ENCODE measurements at regions not wholly inside any gene's neighbourhood (a gene's known extent, or its start where the extent isn't known, plus 50 kb on each side); places are given as distances from the start of the nearest gene placed in this dataset.

DNA sequence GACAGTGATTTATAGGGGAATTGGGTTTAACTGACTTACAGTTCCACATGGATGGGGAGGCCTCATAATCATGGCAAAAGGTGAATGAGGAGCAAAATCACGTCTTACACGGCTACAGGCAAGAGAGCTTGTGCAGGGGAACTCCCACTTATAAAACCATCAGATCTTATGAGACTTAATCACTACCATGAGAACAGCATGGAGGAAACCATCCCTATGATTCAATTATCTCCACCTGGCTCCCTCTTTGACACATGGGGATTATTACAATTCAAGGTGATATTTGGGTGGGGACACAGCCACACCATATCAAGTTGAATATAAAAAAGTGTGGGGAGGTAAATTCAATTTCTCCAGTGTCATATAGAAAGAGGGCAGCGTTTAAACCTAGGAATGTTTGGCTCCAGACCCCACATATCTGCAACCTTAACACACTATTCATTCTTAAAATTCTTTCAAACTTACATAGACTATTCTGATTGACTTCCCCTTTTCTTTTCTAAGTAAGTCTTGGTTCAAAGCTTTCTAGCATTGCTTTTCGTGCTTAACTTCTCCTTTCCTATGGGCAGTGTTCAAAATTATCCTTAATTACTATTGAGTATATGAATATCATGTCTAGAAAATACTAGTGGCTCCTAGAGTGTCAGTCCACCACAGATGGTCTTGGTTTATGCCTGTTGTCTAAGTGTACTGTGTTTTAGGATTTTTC is 446.7 kb upstream of the GBE1 start:
- no peak for DNase-seq (ENCODE audit: low read depth, low spot score)
- in situ Hi-C loops (cut with HindIII; ENCODE audit: low sequenced_read_pairs), result no loop called here

DNA sequence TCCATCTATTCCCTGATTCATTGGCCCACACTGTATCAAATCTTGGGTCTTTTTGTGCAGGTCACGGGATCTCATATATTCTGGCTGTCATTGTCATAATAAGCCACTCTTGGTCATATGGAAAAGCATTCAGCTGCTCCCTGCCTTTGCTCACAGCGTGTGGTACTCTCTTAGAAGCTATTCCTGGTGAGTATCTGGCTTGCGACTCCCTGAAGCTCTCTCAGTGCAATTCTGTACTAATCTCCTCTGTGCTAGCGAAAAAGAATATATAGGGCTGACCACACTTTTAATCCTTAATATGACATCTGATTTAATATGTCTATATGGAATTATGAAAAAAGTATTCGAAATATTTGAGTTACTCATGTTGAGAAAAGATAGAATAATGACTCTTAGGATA is 440.8 kb upstream of the GBE1 start:
- no peak overlapping the region for H3K4me3 ChIP-seq (ENCODE audit: low read depth, low read length)
- TF ChIP-seq, protein P1, sequence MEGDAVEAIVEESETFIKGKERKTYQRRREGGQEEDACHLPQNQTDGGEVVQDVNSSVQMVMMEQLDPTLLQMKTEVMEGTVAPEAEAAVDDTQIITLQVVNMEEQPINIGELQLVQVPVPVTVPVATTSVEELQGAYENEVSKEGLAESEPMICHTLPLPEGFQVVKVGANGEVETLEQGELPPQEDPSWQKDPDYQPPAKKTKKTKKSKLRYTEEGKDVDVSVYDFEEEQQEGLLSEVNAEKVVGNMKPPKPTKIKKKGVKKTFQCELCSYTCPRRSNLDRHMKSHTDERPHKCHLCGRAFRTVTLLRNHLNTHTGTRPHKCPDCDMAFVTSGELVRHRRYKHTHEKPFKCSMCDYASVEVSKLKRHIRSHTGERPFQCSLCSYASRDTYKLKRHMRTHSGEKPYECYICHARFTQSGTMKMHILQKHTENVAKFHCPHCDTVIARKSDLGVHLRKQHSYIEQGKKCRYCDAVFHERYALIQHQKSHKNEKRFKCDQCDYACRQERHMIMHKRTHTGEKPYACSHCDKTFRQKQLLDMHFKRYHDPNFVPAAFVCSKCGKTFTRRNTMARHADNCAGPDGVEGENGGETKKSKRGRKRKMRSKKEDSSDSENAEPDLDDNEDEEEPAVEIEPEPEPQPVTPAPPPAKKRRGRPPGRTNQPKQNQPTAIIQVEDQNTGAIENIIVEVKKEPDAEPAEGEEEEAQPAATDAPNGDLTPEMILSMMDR (IDR thresholded peaks at IDR 0.05; ENCODE audit: low read depth, low read length), result no peak
- in situ Hi-C loops (cut with HindIII; ENCODE audit: low sequenced_read_pairs), result no loop called here
- DNase-seq (ENCODE audit: low read depth, low spot score), result no peak

More for the DNA sequence above, 446.7 kb upstream of the GBE1 start:
- TF ChIP-seq, protein P1 (IDR thresholded peaks at IDR 0.05; ENCODE audit: low read depth, low read length), result no peak
- no peak overlapping the region for H3K4me3 ChIP-seq (ENCODE audit: low read depth, low read length)

DNA sequence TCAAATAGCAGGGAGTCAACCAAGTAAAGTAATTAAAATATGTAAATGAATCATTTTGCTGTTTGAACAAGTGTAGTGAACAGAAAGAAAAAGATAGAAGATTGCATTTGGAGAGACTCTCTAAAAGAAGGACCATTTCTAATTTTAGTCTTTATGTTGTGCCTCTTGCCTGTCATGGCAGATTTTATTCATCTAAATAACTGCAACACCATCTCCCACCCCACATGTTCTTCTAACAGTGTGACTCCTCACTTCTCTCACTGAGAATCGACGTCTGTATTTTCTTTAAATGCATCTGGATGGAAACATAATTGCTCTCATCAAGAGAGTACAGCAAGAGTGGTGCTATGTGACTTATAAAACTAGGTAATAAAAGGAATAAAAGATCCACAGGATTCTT is 439.9 kb upstream of the GBE1 start:
- DNase-seq (ENCODE audit: low read depth, low spot score), result no peak
- in situ Hi-C loops (cut with HindIII; ENCODE audit: low sequenced_read_pairs), result no loop called here
- no peak overlapping the region for H3K4me3 ChIP-seq (ENCODE audit: low read depth, low read length)
- TF ChIP-seq, protein P1 (IDR thresholded peaks at IDR 0.05; ENCODE audit: low read depth, low read length), result no peak

DNA sequence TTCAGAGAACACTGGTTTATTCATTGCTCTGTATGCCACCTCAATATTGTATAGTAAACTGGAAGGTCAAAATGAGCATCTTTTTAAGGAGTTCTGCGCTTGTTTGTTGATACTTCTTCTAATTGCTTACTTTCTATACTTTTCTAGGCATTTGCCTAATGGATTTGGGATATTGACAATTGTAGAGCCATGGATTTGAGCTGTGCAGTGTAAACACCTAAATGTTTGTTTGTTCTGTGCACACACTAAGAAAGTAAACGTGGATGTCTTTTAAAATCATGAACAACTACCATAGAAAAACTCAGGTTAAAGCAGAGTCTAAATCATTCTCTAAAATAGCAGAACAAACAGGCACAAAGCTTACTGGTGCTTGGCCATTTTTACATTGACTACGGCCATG is 436.6 kb upstream of the GBE1 start:
- H3K4me3 ChIP-seq (ENCODE audit: low read depth, low read length), result no peak overlapping the region
- in situ Hi-C loops (cut with HindIII; ENCODE audit: low sequenced_read_pairs), result no loop called here
- TF ChIP-seq, protein P1 (IDR thresholded peaks at IDR 0.05; ENCODE audit: low read depth, low read length), result no peak
- DNase-seq (ENCODE audit: low read depth, low spot score), result no peak

DNA sequence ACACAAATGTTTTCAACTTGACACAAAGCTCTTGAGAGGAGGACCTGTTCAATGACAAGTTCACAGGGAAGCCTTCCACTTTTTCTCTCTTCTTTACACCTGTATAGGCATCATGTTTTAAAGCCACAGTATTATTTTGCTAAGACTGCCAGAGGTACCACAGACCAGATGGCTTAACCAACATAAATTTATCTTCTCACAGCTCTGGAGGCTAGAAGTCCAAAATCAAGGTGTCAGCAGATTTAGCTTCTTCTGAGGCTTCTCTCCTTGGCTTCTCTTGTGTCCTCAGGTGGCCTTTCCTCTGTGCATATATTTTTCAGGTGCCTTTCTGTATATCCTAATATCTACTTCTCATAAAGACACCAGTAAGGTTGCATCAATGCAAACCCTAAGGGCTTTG is 435.2 kb upstream of the GBE1 start:
- TF ChIP-seq, protein P1 (IDR thresholded peaks at IDR 0.05; ENCODE audit: low read depth, low read length), result no peak
- in situ Hi-C loops (cut with HindIII; ENCODE audit: low sequenced_read_pairs), result no loop called here
- H3K4me3 ChIP-seq (ENCODE audit: low read depth, low read length), result no peak overlapping the region
- DNase-seq (ENCODE audit: low read depth, low spot score), result no peak

DNA sequence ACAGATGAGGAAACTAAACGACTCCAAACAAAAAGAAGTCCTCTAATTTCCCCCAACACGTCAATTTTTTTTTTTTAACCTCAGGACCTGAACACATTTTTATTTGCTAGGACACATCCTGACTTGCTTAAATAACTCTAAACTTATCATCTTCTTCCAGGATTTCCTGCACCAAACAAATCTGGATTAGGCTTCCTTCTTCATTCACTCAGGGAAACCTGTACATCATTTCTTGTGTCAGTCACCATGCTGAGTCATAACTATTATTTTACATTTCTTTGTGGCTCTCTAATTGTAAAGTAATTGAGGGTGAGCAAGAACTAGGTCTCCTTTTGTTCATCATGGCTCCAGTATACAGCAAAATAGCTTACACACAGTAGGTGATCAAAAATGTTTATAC is 433.4 kb upstream of the GBE1 start:
- H3K4me3 ChIP-seq (ENCODE audit: low read depth, low read length), result no peak overlapping the region
- no peak for DNase-seq (ENCODE audit: low read depth, low spot score)
- in situ Hi-C loops (cut with HindIII; ENCODE audit: low sequenced_read_pairs), result no loop called here
- TF ChIP-seq, protein P1 (IDR thresholded peaks at IDR 0.05; ENCODE audit: low read depth, low read length), result no peak

All from astrocyte of the spinal cord (primary cell).